HCT116 (cell line): ENCODE measurements at regions not wholly inside any gene's neighbourhood (a gene's known extent, or its start where the extent isn't known, plus 50 kb on each side); places are given as distances from the start of the nearest gene placed in this dataset.

ENCODE experiments used
- ATAC-seq: fragments of 200-7000 bp; cut with Tn5 transposase; 2 replicates; pipeline ENCODE4 v1.9.1; 2020; ENCODE audit warnings: mild to moderate bottlenecking, moderate library complexity
- BruUV-seq: library from RNA; stranded (reverse); fragments of 400-500 nt; replicated peaks from 2 replicates; lab custom pipeline; 2021; lab: Mats Ljungman, UMichigan
- CTCF ChIA-PET: fragments of 300-600 bp; sonication (Branson Sonifier 250); formaldehyde crosslinking; loops from one replicate; lab custom pipeline; 2021; ENCODE audit warnings: antibody characterized with exemption; lab: Charles Lee
- POLR2A ChIA-PET: fragments of 300-600, 350-600 bp; sonication (Branson Sonifier 250); formaldehyde crosslinking; loops from one replicate; lab custom pipeline; 2021; ENCODE audit warnings: antibody characterized with exemption; lab: Charles Lee
- RAD21 ChIA-PET, 2 experiments: fragments of 300-600 bp; sonication (Branson Sonifier 250); formaldehyde crosslinking; loops; one replicate each; lab custom pipeline; 2023; ENCODE audit warnings: low total read pairs in 2 of 2; ENCODE audit not compliant: uncharacterized antibody in 2 of 2, unreplicated experiment in 2 of 2, low non-redundant PET in 1 of 2; lab: Charles Lee
- DNase-seq: peaks from one replicate; pipeline ENCODE4 v3.0.0-alpha.2; 2010; ENCODE audit warnings: low read depth, low spot score
- H2AFZ ChIP-seq: fragments of 200-600 bp; shearing (Covaris generic), sonication (generic); 2 replicates; pipeline ENCODE4 v1.6.1; 2017; ENCODE audit warnings: low read depth, mixed run types, mixed read lengths, antibody characterized with exemption, low read length; ENCODE audit not compliant: poor library complexity, severe bottlenecking
- H3K27ac ChIP-seq: 2 replicates; pipeline ENCODE4 v1.5.1; 2012; ENCODE audit warnings: low read depth, low read length
- H3K27me3 ChIP-seq: fragments of 200-600 bp; sonication (generic); 2 replicates; pipeline ENCODE4 v1.6.1; 2016; ENCODE audit warnings: mixed run types, low read length, mixed read lengths; ENCODE audit not compliant: insufficient read depth
- H3K36me3 ChIP-seq, 2 experiments: fragments of 200-500 bp in 1 of 2; fragments of 200-600 bp in 1 of 2; sonication (Bioruptor generic) in 1 of 2; sonication (generic) in 1 of 2; 2 replicates each; pipeline versions ENCODE4 v1.5.1 to v1.6.1; 2014 to 2016; ENCODE audit warnings: low read length in 2 of 2, inconsistent platforms in 1 of 2, mixed read lengths in 1 of 2, mixed run types in 1 of 2; ENCODE audit not compliant: insufficient read depth in 2 of 2, control insufficient read depth in 1 of 2
- H3K4me1 ChIP-seq, 2 experiments: fragments of 200-600 bp in 1 of 2; sonication (generic) in 1 of 2; 2 replicates each; pipeline versions ENCODE4 v1.5.1 to v1.6.1; 2012 to 2017; ENCODE audit warnings: low read length in 2 of 2, inconsistent platforms in 1 of 2, mild to moderate bottlenecking in 1 of 2, mixed read lengths in 1 of 2, mixed run types in 1 of 2, moderate library complexity in 1 of 2; ENCODE audit not compliant: insufficient read depth in 2 of 2, control insufficient read depth in 1 of 2
- H3K4me2 ChIP-seq: fragments of 200-600 bp; sonication (generic); 2 replicates; pipeline ENCODE4 v1.6.1; 2017; ENCODE audit warnings: mixed run types, low read length, mixed read lengths
- H3K4me3 ChIP-seq, 2 experiments: fragments of 200-600 bp in 1 of 2; sonication (generic) in 1 of 2; replicated peaks in 1 of 2; 2 replicates each; pipeline ENCODE4 v1.5.1; 2011 to 2016; ENCODE audit warnings: low read length in 2 of 2, control low read depth in 1 of 2, low read depth in 1 of 2, mild to moderate bottlenecking in 1 of 2, mixed read lengths in 1 of 2, mixed run types in 1 of 2
- H3K79me2 ChIP-seq: fragments of 200-600 bp; sonication (generic); 2 replicates; pipeline ENCODE4 v1.6.1; 2017; ENCODE audit warnings: mild to moderate bottlenecking, mixed run types, low read length, moderate library complexity, mixed read lengths; ENCODE audit not compliant: insufficient read depth
- H3K9ac ChIP-seq: fragments of 200-600 bp; sonication (generic); 2 replicates; pipeline ENCODE4 v1.6.1; 2016; ENCODE audit warnings: low read length, mixed read lengths
- H3K9me2 ChIP-seq: fragments of 200-600 bp; sonication (generic), shearing (Covaris generic); 2 replicates; pipeline ENCODE4 v1.6.1; 2017; ENCODE audit warnings: mixed run types, mild to moderate bottlenecking, moderate library complexity; ENCODE audit not compliant: insufficient read depth
- H3K9me3 ChIP-seq, 2 experiments: fragments of 200-500 bp in 1 of 2; fragments of 200-600 bp in 1 of 2; sonication (Bioruptor generic) in 1 of 2; sonication (generic) in 1 of 2; 2 replicates each; pipeline ENCODE4 v1.6.1; 2014 to 2017; ENCODE audit warnings: low read length in 2 of 2, mixed read lengths in 2 of 2, inconsistent platforms in 1 of 2, low read depth in 1 of 2, mild to moderate bottlenecking in 1 of 2, mixed run types in 1 of 2, moderate library complexity in 1 of 2; ENCODE audit not compliant: control insufficient read depth in 1 of 2, insufficient read depth in 1 of 2
- H4K20me1 ChIP-seq: fragments of 200-600 bp; sonication (generic), shearing (Covaris generic); 2 replicates; pipeline ENCODE4 v1.6.1; 2017; ENCODE audit warnings: mixed run types, mild to moderate bottlenecking, moderate library complexity; ENCODE audit not compliant: insufficient read depth
- CBX3 ChIP-seq: IDR thresholded peaks from 2 replicates; pipeline ENCODE4 v1.6.1; 2012; ENCODE audit warnings: low read depth
- ELF1 ChIP-seq: IDR thresholded peaks from 2 replicates; pipeline ENCODE4 v1.6.1; 2012; ENCODE audit warnings: low read depth, borderline replicate concordance
- EZH2 ChIP-seq: fragments of 200-600 bp; sonication (generic); IDR thresholded peaks from 2 replicates; pipeline ENCODE4 v1.6.1; 2017; ENCODE audit warnings: antibody characterized with exemption, mixed run types
- EZH2phosphoT487 ChIP-seq: fragments of 200-600 bp; IDR thresholded peaks from 2 replicates; pipeline ENCODE4 v1.6.1; 2018; ENCODE audit warnings: antibody characterized with exemption, borderline replicate concordance
- FOSL1 ChIP-seq: IDR thresholded peaks from 2 replicates; pipeline ENCODE4 v1.6.1; 2012; ENCODE audit warnings: low read depth
- JUND ChIP-seq: IDR thresholded peaks from 2 replicates; pipeline ENCODE4 v1.6.1; 2012
- POLR2A ChIP-seq: IDR thresholded peaks from 2 replicates; pipeline ENCODE4 v1.7.0; 2011; ENCODE audit warnings: borderline replicate concordance; ENCODE audit not compliant: insufficient read depth, insufficient read length; ENCODE audit errors: extremely low read depth
- POLR2AphosphoS5 ChIP-seq: IDR thresholded peaks from 2 replicates; pipeline ENCODE4 v1.6.1; 2011; ENCODE audit warnings: mild to moderate bottlenecking, low read depth, low read length, moderate library complexity
- SIN3A ChIP-seq: IDR thresholded peaks from 2 replicates; pipeline ENCODE4 v1.6.1; 2012; ENCODE audit warnings: low read depth
- SP1 ChIP-seq: IDR thresholded peaks from 2 replicates; pipeline ENCODE4 v1.6.1; 2012; ENCODE audit warnings: low read depth
- SRF ChIP-seq: IDR thresholded peaks from 2 replicates; pipeline ENCODE4 v1.6.1; 2012; ENCODE audit warnings: low read depth
- TCF7L2 ChIP-seq: IDR thresholded peaks from 2 replicates; pipeline ENCODE4 v1.7.0; 2011; ENCODE audit warnings: borderline replicate concordance, inconsistent platforms; ENCODE audit not compliant: insufficient read depth, insufficient read length; ENCODE audit errors: extremely low read depth
- ZNF274 ChIP-seq: fragments of 200-500 bp; sonication (Bioruptor generic); IDR thresholded peaks from 2 replicates; pipeline ENCODE4 v1.6.1; 2014; ENCODE audit warnings: mild to moderate bottlenecking, low read depth, low read length, inconsistent platforms
- intact Hi-C: fragments of 100-400 bp; cut with micrococcal nuclease; formaldehyde crosslinking; loops from 2 replicates; pipeline ENCODE4 v1.10.0; 2022
- TF ChIP-seq, protein P1 (sequence below): IDR thresholded peaks from 2 replicates; pipeline ENCODE4 v1.6.1; 2011; ENCODE audit warnings: mild to moderate bottlenecking, low read length, moderate library complexity; ENCODE audit not compliant: insufficient replicate concordance; ENCODE audit errors: extremely low read depth
- TF ChIP-seq, protein P2 (sequence below): IDR thresholded peaks from 2 replicates; pipeline ENCODE4 v1.6.1; 2012
- TF ChIP-seq, protein P3 (sequence below), 3 experiments: fragments of 200-600 bp in 1 of 3; sonication (generic) in 1 of 3; IDR thresholded peaks in 2 of 3; conservative IDR thresholded peaks in 1 of 3; 2 replicates each; pipeline ENCODE4 v1.5.1; 2012 to 2017; ENCODE audit warnings: low read depth in 2 of 3, low read length in 2 of 3, antibody characterized with exemption in 1 of 3, borderline replicate concordance in 1 of 3, control low read depth in 1 of 3, mild to moderate bottlenecking in 1 of 3, mixed read lengths in 1 of 3, mixed run types in 1 of 3, moderate library complexity in 1 of 3; ENCODE audit not compliant: insufficient read depth in 1 of 3

DNA sequence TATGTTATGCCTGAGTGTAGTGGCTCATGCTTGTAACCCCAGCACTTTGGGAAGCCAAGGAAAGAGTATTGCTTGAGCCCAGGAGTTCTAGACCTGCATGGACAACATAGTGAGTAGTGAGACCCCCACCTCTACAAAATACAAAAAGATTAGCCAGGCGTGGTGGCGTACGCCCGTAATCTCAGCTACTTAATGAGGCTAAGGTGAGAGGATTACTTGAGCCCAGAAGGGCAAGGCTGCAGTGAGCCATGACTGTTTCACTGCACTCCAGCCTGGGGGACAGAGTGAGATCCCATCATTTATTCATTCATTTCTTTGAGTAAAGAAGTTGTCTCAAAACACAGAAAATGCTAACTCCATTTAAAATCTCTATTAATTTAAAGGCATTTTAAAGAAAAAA is 1061.6 kb downstream of the JRKL start:
- BruUV-seq = no TSS peak
- H3K4me2 ChIP-seq = no peak overlapping the region
- DNase-seq (no peak), ATAC-seq (no peak)
- H3K79me2 ChIP-seq = no peaks in the 10 kb centered on the region
- H3K27me3 ChIP-seq = no peaks in the 10 kb centered on the region
- no peak overlapping the region for H3K27ac ChIP-seq
- intact Hi-C loops = no loop called here
- ChIA-PET POLR2A (no interaction called here), RAD21 (no interaction called here), CTCF (no interaction called here)
- no peaks in the 10 kb centered on the region for H4K20me1 ChIP-seq
- H3K9me3 ChIP-seq = peaks cover 0 to 10% of the 10 kb centered on the region in 2 experiments; a peak in 2 of 4 replicates
- no peaks in the 10 kb centered on the region for H3K9me2 ChIP-seq
- H2AFZ ChIP-seq = no peak overlapping the region
- TF ChIP-seq SIN3A = no peak
- no peak for TF ChIP-seq EZH2phosphoT487
- H3K9ac ChIP-seq = no peak overlapping the region
- H3K4me3 ChIP-seq = no peak overlapping the region
- no peaks in the 10 kb centered on the region for H3K36me3 ChIP-seq
- no peaks in the 10 kb centered on the region for H3K4me1 ChIP-seq

DNA sequence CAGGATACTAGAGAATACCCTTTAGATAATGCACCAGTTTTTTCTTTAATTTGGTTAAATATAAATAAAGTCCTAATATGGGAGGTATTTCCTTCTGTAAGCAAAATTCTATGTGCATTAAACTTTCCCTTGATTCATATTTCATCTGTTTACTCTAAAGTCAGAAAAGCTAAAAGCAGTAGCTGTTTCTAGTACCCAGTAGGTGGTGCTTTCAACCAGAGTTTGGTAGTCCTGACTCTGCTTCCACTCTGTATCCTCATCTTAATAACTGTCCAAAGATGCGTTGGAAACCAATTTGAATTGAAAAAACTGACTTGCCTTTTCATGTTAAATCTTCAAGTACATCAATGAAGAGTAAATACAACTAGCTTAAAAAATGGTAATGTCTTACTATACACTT is 1065.2 kb downstream of the JRKL start:
- BruUV-seq = no TSS peak
- peaks cover 0 to 6% of the 10 kb centered on the region in 2 experiments; a peak in 2 of 4 replicates for H3K9me3 ChIP-seq
- TF ChIP-seq, protein P1, sequence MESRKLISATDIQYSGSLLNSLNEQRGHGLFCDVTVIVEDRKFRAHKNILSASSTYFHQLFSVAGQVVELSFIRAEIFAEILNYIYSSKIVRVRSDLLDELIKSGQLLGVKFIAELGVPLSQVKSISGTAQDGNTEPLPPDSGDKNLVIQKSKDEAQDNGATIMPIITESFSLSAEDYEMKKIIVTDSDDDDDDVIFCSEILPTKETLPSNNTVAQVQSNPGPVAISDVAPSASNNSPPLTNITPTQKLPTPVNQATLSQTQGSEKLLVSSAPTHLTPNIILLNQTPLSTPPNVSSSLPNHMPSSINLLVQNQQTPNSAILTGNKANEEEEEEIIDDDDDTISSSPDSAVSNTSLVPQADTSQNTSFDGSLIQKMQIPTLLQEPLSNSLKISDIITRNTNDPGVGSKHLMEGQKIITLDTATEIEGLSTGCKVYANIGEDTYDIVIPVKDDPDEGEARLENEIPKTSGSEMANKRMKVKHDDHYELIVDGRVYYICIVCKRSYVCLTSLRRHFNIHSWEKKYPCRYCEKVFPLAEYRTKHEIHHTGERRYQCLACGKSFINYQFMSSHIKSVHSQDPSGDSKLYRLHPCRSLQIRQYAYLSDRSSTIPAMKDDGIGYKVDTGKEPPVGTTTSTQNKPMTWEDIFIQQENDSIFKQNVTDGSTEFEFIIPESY = no peak
- TF ChIP-seq ZNF274 = no peak
- no peak for TF ChIP-seq SP1
- TF ChIP-seq POLR2AphosphoS5 = no peak
- no peak for TF ChIP-seq TCF7L2
- TF ChIP-seq ELF1 = no peak
- TF ChIP-seq EZH2phosphoT487 = no peak
- no peak for TF ChIP-seq EZH2
- TF ChIP-seq, protein P2, sequence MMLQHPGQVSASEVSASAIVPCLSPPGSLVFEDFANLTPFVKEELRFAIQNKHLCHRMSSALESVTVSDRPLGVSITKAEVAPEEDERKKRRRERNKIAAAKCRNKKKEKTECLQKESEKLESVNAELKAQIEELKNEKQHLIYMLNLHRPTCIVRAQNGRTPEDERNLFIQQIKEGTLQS = no peak
- no peak for TF ChIP-seq JUND
- no peak for TF ChIP-seq SRF
- TF ChIP-seq, protein P3, sequence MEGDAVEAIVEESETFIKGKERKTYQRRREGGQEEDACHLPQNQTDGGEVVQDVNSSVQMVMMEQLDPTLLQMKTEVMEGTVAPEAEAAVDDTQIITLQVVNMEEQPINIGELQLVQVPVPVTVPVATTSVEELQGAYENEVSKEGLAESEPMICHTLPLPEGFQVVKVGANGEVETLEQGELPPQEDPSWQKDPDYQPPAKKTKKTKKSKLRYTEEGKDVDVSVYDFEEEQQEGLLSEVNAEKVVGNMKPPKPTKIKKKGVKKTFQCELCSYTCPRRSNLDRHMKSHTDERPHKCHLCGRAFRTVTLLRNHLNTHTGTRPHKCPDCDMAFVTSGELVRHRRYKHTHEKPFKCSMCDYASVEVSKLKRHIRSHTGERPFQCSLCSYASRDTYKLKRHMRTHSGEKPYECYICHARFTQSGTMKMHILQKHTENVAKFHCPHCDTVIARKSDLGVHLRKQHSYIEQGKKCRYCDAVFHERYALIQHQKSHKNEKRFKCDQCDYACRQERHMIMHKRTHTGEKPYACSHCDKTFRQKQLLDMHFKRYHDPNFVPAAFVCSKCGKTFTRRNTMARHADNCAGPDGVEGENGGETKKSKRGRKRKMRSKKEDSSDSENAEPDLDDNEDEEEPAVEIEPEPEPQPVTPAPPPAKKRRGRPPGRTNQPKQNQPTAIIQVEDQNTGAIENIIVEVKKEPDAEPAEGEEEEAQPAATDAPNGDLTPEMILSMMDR (IDR thresholded peaks at IDR 0.05 in 2 of 3, conservative IDR thresholded peaks at IDR 0.05 in 1 of 3; ENCODE audit: borderline replicate concordance in 1 of 3, insufficient read depth in 1 of 3, low read depth in 2 of 3, low read length in 2 of 3) = no peak
- no peak for TF ChIP-seq SIN3A
- TF ChIP-seq FOSL1 = no peak
- no peak for TF ChIP-seq CBX3
- TF ChIP-seq POLR2A = no peak
- no peaks in the 10 kb centered on the region for H4K20me1 ChIP-seq
- no peaks in the 10 kb centered on the region for H3K27me3 ChIP-seq
- POLR2A ChIA-PET = no interaction called here
- intact Hi-C loops = no loop called here
- no peak overlapping the region for H2AFZ ChIP-seq
- CTCF ChIA-PET = interaction anchor here (1.0 to 1.3 kb wide), 2 partner anchors 185 to 1560 kb away, joined by 3 read pairs; no protein-coding TSS in a partner anchor
- DNase-seq (no peak), ATAC-seq (no peak)
- H3K4me1 ChIP-seq = no peaks in the 10 kb centered on the region
- no peak overlapping the region for H3K4me3 ChIP-seq
- RAD21 ChIA-PET = no interaction called here
- H3K9me2 ChIP-seq = no peaks in the 10 kb centered on the region
- no peak overlapping the region for H3K4me2 ChIP-seq
- no peak overlapping the region for H3K27ac ChIP-seq
- H3K9ac ChIP-seq = no peak overlapping the region
- no peaks in the 10 kb centered on the region for H3K79me2 ChIP-seq
- H3K36me3 ChIP-seq = no peaks in the 10 kb centered on the region
